ENCODE measurements at regions not wholly inside any gene's neighbourhood (a gene's known extent, or its start where the extent isn't known, plus 50 kb on each side); places are given as distances from the start of the nearest gene placed in this dataset.

- Mint-ChIP-seq H3K4me1 (ENCODE audit: low read depth, unreplicated experiment) (peaks cover 6% of the 10 kb centered on the region), H3K27ac (ENCODE audit: unreplicated experiment) (no peak overlapping the region), H3K36me3 (ENCODE audit: insufficient read depth, unreplicated experiment) (no peaks in the 10 kb centered on the region), H3K27me3 (ENCODE audit: insufficient read depth, unreplicated experiment) (peaks cover 5% of the 10 kb centered on the region), H3K9me3 (ENCODE audit: unreplicated experiment) (no peaks in the 10 kb centered on the region), H3K4me3 (ENCODE audit: unreplicated experiment) (no peak overlapping the region)
- Histone ChIP-seq H3K9me3 (no peaks in the 10 kb centered on the region), H3K36me3 (ENCODE audit: control insufficient read depth, insufficient read depth, low read length) (no peaks in the 10 kb centered on the region), H3K27me3 (replicated peaks; ENCODE audit: control insufficient read depth, insufficient read depth, low read length) (no peaks in the 10 kb centered on the region), H3K4me1 (no peaks in the 10 kb centered on the region), H3K4me3 (ENCODE audit: low read depth, low read length) (no peak overlapping the region)
- intact Hi-C loops (cut with micrococcal nuclease; ENCODE audit: unreplicated experiment): no loop called here
- CTCF ChIA-PET: no interaction called here
- no peak for DNase-seq
- no TSS peak for BruUV-seq (replicated peaks)
- TF ChIP-seq CTCF (IDR thresholded peaks at IDR 0.05; ENCODE audit: insufficient read depth in 1 of 2, low read depth in 1 of 2, low read length in 1 of 2, severe bottlenecking in 1 of 2, unreplicated experiment in 1 of 2): no peak
- POLR2A ChIA-PET: no interaction called here
Observed at GRCh38 chr4:129602447-129602846, 506.5 kb downstream of the C4orf33 start.

GRCh38 chr4:129603241-129603931 lies 507.4 kb downstream of the C4orf33 start:
- no TSS peak for BruUV-seq (replicated peaks)
- Histone ChIP-seq H3K27me3 (replicated peaks; ENCODE audit: control insufficient read depth, insufficient read depth, low read length) (no peaks in the 10 kb centered on the region), H3K9me3 (no peaks in the 10 kb centered on the region), H3K4me3 (ENCODE audit: low read depth, low read length) (no peak overlapping the region), H3K36me3 (ENCODE audit: control insufficient read depth, insufficient read depth, low read length) (no peaks in the 10 kb centered on the region), H3K4me1 (no peaks in the 10 kb centered on the region)
- no peak overlapping the region for H3K4me3 Mint-ChIP-seq (ENCODE audit: unreplicated experiment)
- H3K27ac Mint-ChIP-seq (ENCODE audit: unreplicated experiment): no peak overlapping the region
- intact Hi-C loops (cut with micrococcal nuclease; ENCODE audit: unreplicated experiment): no loop called here
- H3K9me3 Mint-ChIP-seq (ENCODE audit: unreplicated experiment): no peaks in the 10 kb centered on the region
- H3K4me1 Mint-ChIP-seq (ENCODE audit: low read depth, unreplicated experiment): peaks cover 6% of the 10 kb centered on the region
- no peak for TF ChIP-seq CTCF (IDR thresholded peaks at IDR 0.05; ENCODE audit: insufficient read depth in 1 of 2, low read depth in 1 of 2, low read length in 1 of 2, severe bottlenecking in 1 of 2, unreplicated experiment in 1 of 2)
- no peaks in the 10 kb centered on the region for H3K36me3 Mint-ChIP-seq (ENCODE audit: insufficient read depth, unreplicated experiment)
- ChIA-PET POLR2A (no interaction called here), CTCF (no interaction called here)
- peaks cover 5% of the 10 kb centered on the region for H3K27me3 Mint-ChIP-seq (ENCODE audit: insufficient read depth, unreplicated experiment)
- DNase-seq: no peak

GRCh38 chr4:129604632-129605255 lies 508.8 kb downstream of the C4orf33 start:
- intact Hi-C loops (cut with micrococcal nuclease; ENCODE audit: unreplicated experiment): no loop called here
- BruUV-seq (replicated peaks): no TSS peak
- H3K36me3 Mint-ChIP-seq (ENCODE audit: insufficient read depth, unreplicated experiment): no peaks in the 10 kb centered on the region

More at GRCh38 chr4:129604632-129605255, 508.8 kb downstream of the C4orf33 start:
- Histone ChIP-seq H3K4me3 (ENCODE audit: low read depth, low read length) (no peak overlapping the region), H3K27me3 (replicated peaks; ENCODE audit: control insufficient read depth, insufficient read depth, low read length) (no peaks in the 10 kb centered on the region), H3K36me3 (ENCODE audit: control insufficient read depth, insufficient read depth, low read length) (no peaks in the 10 kb centered on the region), H3K4me1 (no peaks in the 10 kb centered on the region), H3K9me3 (no peaks in the 10 kb centered on the region)
- ChIA-PET POLR2A (no interaction called here), CTCF (no interaction called here)
- Mint-ChIP-seq H3K27ac (ENCODE audit: unreplicated experiment) (no peak overlapping the region), H3K4me1 (ENCODE audit: low read depth, unreplicated experiment) (peaks cover 6% of the 10 kb centered on the region), H3K27me3 (ENCODE audit: insufficient read depth, unreplicated experiment) (peaks cover 5% of the 10 kb centered on the region), H3K9me3 (ENCODE audit: unreplicated experiment) (no peaks in the 10 kb centered on the region), H3K4me3 (ENCODE audit: unreplicated experiment) (no peak overlapping the region)
- no peak for TF ChIP-seq CTCF (IDR thresholded peaks at IDR 0.05; ENCODE audit: insufficient read depth in 1 of 2, low read depth in 1 of 2, low read length in 1 of 2, severe bottlenecking in 1 of 2, unreplicated experiment in 1 of 2)
- DNase-seq: no peak

Data from Caco-2 (cell line).